ENCODE measurements at regions not wholly inside any gene's neighbourhood (a gene's known extent, or its start where the extent isn't known, plus 50 kb on each side); places are given as distances from the start of the nearest gene placed in this dataset.

GRCh38 chr4:11634283-11634682 lies 205.6 kb upstream of the HS3ST1 start:
- no peaks in the 10 kb centered on the region for H3K4me1 ChIP-seq (ENCODE audit: control insufficient read depth, insufficient read depth, low read length)
- ChIA-PET POLR2A (no interaction called here), CTCF (no interaction called here)
- no peaks in the 10 kb centered on the region for H3K9me3 ChIP-seq (ENCODE audit: control insufficient read depth, insufficient read depth, low read depth, low read length)
- H3K4me3 ChIP-seq (ENCODE audit: low read depth, low read length): no peak overlapping the region
- no peaks in the 10 kb centered on the region for H3K36me3 ChIP-seq (ENCODE audit: control insufficient read depth in 2 of 2, insufficient read depth in 1 of 2, low read length in 2 of 2)
- H3K27ac ChIP-seq (ENCODE audit: extremely low read depth, low read depth, low read length): no peak overlapping the region
- TF ChIP-seq ZNF211 (tag by site-specific recombination; IDR thresholded peaks at IDR 0.05; ENCODE audit: low read depth): no peak
- TF ChIP-seq ZNF692 (tag by site-specific recombination; IDR thresholded peaks at IDR 0.05): no peak
- no peak for TF ChIP-seq ZSCAN4 (tag by site-specific recombination; IDR thresholded peaks at IDR 0.05)
- TF ChIP-seq MEIS1 (CRISPR knock-in tag; IDR thresholded peaks at IDR 0.05; ENCODE audit: borderline replicate concordance): no peak
- TF ChIP-seq ZNF560 (tag by site-specific recombination; IDR thresholded peaks at IDR 0.05; ENCODE audit: borderline replicate concordance): no peak
- TF ChIP-seq ZNF747 (tag by site-specific recombination; IDR thresholded peaks at IDR 0.05): no peak
- TF ChIP-seq ELK4 (IDR thresholded peaks at IDR 0.05; ENCODE audit: borderline replicate concordance, low read depth, low read length): no peak

GRCh38 chr4:11633430-11633829 lies 204.7 kb upstream of the HS3ST1 start:
- Histone ChIP-seq H3K36me3 (ENCODE audit: control insufficient read depth in 2 of 2, insufficient read depth in 1 of 2, low read length in 2 of 2) (no peaks in the 10 kb centered on the region), H3K9me3 (ENCODE audit: control insufficient read depth, insufficient read depth, low read depth, low read length) (no peaks in the 10 kb centered on the region), H3K27ac (ENCODE audit: extremely low read depth, low read depth, low read length) (no peak overlapping the region), H3K4me1 (ENCODE audit: control insufficient read depth, insufficient read depth, low read length) (no peaks in the 10 kb centered on the region), H3K4me3 (ENCODE audit: low read depth, low read length) (no peak overlapping the region)
- TF ChIP-seq BCL11B (tag by site-specific recombination; IDR thresholded peaks at IDR 0.05; ENCODE audit: low read depth) (no peak), YY2 (tag by site-specific recombination; IDR thresholded peaks at IDR 0.05) (no peak)
- ChIA-PET POLR2A (no interaction called here), CTCF (no interaction called here)

- Histone ChIP-seq H3K36me3 (ENCODE audit: control insufficient read depth in 2 of 2, insufficient read depth in 1 of 2, low read length in 2 of 2) (no peaks in the 10 kb centered on the region), H3K4me3 (ENCODE audit: low read depth, low read length) (no peak overlapping the region), H3K4me1 (ENCODE audit: control insufficient read depth, insufficient read depth, low read length) (no peaks in the 10 kb centered on the region), H3K9me3 (ENCODE audit: control insufficient read depth, insufficient read depth, low read depth, low read length) (no peaks in the 10 kb centered on the region), H3K27ac (ENCODE audit: extremely low read depth, low read depth, low read length) (no peak overlapping the region)
- CTCF ChIA-PET: no interaction called here
- POLR2A ChIA-PET: no interaction called here
- TF ChIP-seq ZBTB11 (tag by site-specific recombination; conservative IDR thresholded peaks at IDR 0.05; ENCODE audit: low read depth): no peak
- TF ChIP-seq ZNF175 (tag by site-specific recombination; IDR thresholded peaks at IDR 0.05): no peak
- no peak for TF ChIP-seq ZNF211 (tag by site-specific recombination; IDR thresholded peaks at IDR 0.05; ENCODE audit: low read depth)
- no peak for TF ChIP-seq HOXD13 (CRISPR knock-in tag; IDR thresholded peaks at IDR 0.05; ENCODE audit: borderline replicate concordance)
- no peak for TF ChIP-seq ZNF280C (tag by site-specific recombination; IDR thresholded peaks at IDR 0.05)
- TF ChIP-seq BCL6B (tag by site-specific recombination; IDR thresholded peaks at IDR 0.05): no peak
- no peak for TF ChIP-seq BCL11B (tag by site-specific recombination; IDR thresholded peaks at IDR 0.05; ENCODE audit: low read depth)
- no peak for TF ChIP-seq ZNF449 (tag by site-specific recombination; IDR thresholded peaks at IDR 0.05)
- no peak for TF ChIP-seq MZF1 (tag by site-specific recombination; IDR thresholded peaks at IDR 0.05; ENCODE audit: borderline replicate concordance)
- no peak for TF ChIP-seq ZNF580 (tag by site-specific recombination; IDR thresholded peaks at IDR 0.05)
Measured at GRCh38 chr4:11632483-11632882, 203.8 kb upstream of the HS3ST1 start.
